T-helper 2 cell treated with Interferon-gamma antibody and Interleukin-4, amounts not matched to agents 5 μg/mL and 100 μg/mL, for 36 hours (primary cell): ENCODE measurements at regions not wholly inside any gene's neighbourhood (a gene's known extent, or its start where the extent isn't known, plus 50 kb on each side); places are given as distances from the start of the nearest gene placed in this dataset.
"Not testable (repeated sequence)": the region's sequence is repeated elsewhere in the genome, so short reads cannot be mapped to it uniquely, and the experiment has no call there.

Source experiments
- DNase-seq: peaks from one replicate; pipeline ENCODE4 v3.0.0; 2021; ENCODE audit warnings: low spot score
- H3K27ac Mint-ChIP-seq: one replicate; pipeline ENCODE4 v1.8.0; 2021; ENCODE audit warnings: mild to moderate bottlenecking, mixed read lengths
- H3K27me3 Mint-ChIP-seq: one replicate; pipeline ENCODE4 v1.8.0; 2021; ENCODE audit warnings: low read depth, mixed read lengths
- H3K36me3 Mint-ChIP-seq: one replicate; pipeline ENCODE4 v1.8.0; 2021; ENCODE audit warnings: low read depth, mixed read lengths
- H3K4me1 Mint-ChIP-seq: one replicate; pipeline ENCODE4 v1.8.0; 2021; ENCODE audit warnings: low read depth, mixed read lengths
- H3K4me3 Mint-ChIP-seq: one replicate; pipeline ENCODE4 v1.8.0; 2022; ENCODE audit warnings: mild to moderate bottlenecking, moderate library complexity, mixed read lengths
- H3K9me3 Mint-ChIP-seq: one replicate; pipeline ENCODE4 v1.8.0; 2021; ENCODE audit warnings: mixed read lengths

GRCh38 chr6:9085054-9085708 is 649.8 kb upstream of the SLC35B3 start:
- Mint-ChIP-seq H3K9me3 (no peaks in the 10 kb centered on the region), H3K36me3 (no peaks in the 10 kb centered on the region), H3K27ac (no peak overlapping the region), H3K4me1 (no peaks in the 10 kb centered on the region), H3K27me3 (no peaks in the 10 kb centered on the region), H3K4me3 (no peak overlapping the region)
- no peak for DNase-seq

GRCh38 chr6:9083108-9083507 is 647.8 kb upstream of the SLC35B3 start:
- H3K9me3 Mint-ChIP-seq = no peaks in the 10 kb centered on the region
- no peaks in the 10 kb centered on the region for H3K4me1 Mint-ChIP-seq
- no peaks in the 10 kb centered on the region for H3K27me3 Mint-ChIP-seq
- no peak overlapping the region for H3K4me3 Mint-ChIP-seq
- DNase-seq = no peak
- no peaks in the 10 kb centered on the region for H3K36me3 Mint-ChIP-seq
- H3K27ac Mint-ChIP-seq = no peak overlapping the region

- no peaks in the 10 kb centered on the region for H3K9me3 Mint-ChIP-seq
- H3K27me3 Mint-ChIP-seq = no peaks in the 10 kb centered on the region
- H3K27ac Mint-ChIP-seq = no peak overlapping the region
- DNase-seq = no peak
- H3K4me1 Mint-ChIP-seq = no peaks in the 10 kb centered on the region
- H3K4me3 Mint-ChIP-seq = no peak overlapping the region
- no peaks in the 10 kb centered on the region for H3K36me3 Mint-ChIP-seq
These were observed 631.4 kb upstream of the SLC35B3 start for GRCh38 chr6:9066726-9067125.

GRCh38 chr6:9064156-9064555 is 628.8 kb upstream of the SLC35B3 start:
- Mint-ChIP-seq H3K27ac (no peak overlapping the region), H3K9me3 (no peaks in the 10 kb centered on the region), H3K36me3 (no peaks in the 10 kb centered on the region), H3K4me1 (no peaks in the 10 kb centered on the region), H3K4me3 (no peak overlapping the region), H3K27me3 (no peaks in the 10 kb centered on the region)
- DNase-seq = no peak

DNA sequence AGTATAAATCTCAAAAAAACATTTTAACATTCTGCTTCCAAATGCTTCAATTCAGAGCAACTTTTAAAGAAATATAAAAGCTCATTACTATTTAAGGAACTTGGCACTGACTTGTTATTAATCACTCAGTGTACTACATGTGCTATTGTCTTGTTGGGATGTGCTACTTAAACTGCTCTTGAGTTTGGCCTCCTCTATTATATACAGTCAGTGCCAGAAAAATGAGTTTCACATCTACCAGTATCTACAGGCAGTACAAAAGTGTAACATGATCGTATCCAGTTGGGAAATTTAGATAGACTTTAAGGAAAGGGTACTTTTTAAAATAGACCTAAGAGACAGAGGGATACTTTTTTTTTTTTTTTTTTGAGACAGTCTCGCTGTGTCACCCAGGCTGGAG is 627.3 kb upstream of the SLC35B3 start:
- H3K4me1 Mint-ChIP-seq = no peaks in the 10 kb centered on the region
- H3K27me3 Mint-ChIP-seq = no peaks in the 10 kb centered on the region
- H3K36me3 Mint-ChIP-seq = no peaks in the 10 kb centered on the region
- H3K4me3 Mint-ChIP-seq = no peak overlapping the region
- DNase-seq = no peak
- no peaks in the 10 kb centered on the region for H3K9me3 Mint-ChIP-seq
- no peak overlapping the region for H3K27ac Mint-ChIP-seq

- no peaks in the 10 kb centered on the region for H3K4me1 Mint-ChIP-seq
- H3K4me3 Mint-ChIP-seq = no peak overlapping the region
- no peak overlapping the region for H3K27ac Mint-ChIP-seq
- H3K9me3 Mint-ChIP-seq = no peaks in the 10 kb centered on the region
- DNase-seq = no peak
- no peaks in the 10 kb centered on the region for H3K36me3 Mint-ChIP-seq
- H3K27me3 Mint-ChIP-seq = no peaks in the 10 kb centered on the region
These were observed 622.6 kb upstream of the SLC35B3 start for GRCh38 chr6:9057937-9058336.

- no peaks in the 10 kb centered on the region for H3K36me3 Mint-ChIP-seq
- H3K4me3 Mint-ChIP-seq = no peak overlapping the region
- no peaks in the 10 kb centered on the region for H3K9me3 Mint-ChIP-seq
- no peak for DNase-seq
- H3K27ac Mint-ChIP-seq = no peak overlapping the region
- H3K4me1 Mint-ChIP-seq = no peaks in the 10 kb centered on the region
- no peaks in the 10 kb centered on the region for H3K27me3 Mint-ChIP-seq
These were observed 621.2 kb upstream of the SLC35B3 start for GRCh38 chr6:9056556-9056955.

- Mint-ChIP-seq H3K4me3 (no peak overlapping the region), H3K36me3 (no peaks in the 10 kb centered on the region), H3K4me1 (no peaks in the 10 kb centered on the region), H3K27ac (no peak overlapping the region), H3K27me3 (no peaks in the 10 kb centered on the region), H3K9me3 (peaks cover 14% of the 10 kb centered on the region)
- no peak for DNase-seq
These were observed 609.1 kb upstream of the SLC35B3 start for GRCh38 chr6:9044426-9044825.

DNA sequence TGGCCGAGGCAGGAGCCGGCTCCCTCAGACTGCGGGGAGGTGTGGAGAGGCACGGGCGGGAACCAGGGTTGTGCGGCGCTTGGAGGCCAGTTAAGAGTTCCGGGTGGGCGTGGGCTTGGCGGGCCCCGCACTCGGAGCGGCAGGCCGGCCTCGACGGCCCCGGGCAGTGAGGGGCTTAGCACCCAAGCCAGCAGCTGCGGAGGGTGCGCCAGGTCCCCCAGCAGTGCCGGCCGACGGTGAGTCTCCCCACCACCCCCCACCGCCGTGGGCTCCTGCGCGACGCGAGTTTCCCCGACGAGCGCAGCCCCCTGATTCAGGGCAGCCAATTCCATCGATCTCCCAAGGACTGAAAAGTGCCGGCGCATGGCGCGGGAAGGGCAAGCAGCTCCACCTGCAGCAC is 605.4 kb upstream of the SLC35B3 start:
- Mint-ChIP-seq H3K9me3 (peaks cover 14% of the 10 kb centered on the region), H3K27ac (no peak overlapping the region), H3K4me3 (no peak overlapping the region), H3K36me3 (no peaks in the 10 kb centered on the region), H3K27me3 (no peaks in the 10 kb centered on the region), H3K4me1 (no peaks in the 10 kb centered on the region)
- no peak for DNase-seq

DNA sequence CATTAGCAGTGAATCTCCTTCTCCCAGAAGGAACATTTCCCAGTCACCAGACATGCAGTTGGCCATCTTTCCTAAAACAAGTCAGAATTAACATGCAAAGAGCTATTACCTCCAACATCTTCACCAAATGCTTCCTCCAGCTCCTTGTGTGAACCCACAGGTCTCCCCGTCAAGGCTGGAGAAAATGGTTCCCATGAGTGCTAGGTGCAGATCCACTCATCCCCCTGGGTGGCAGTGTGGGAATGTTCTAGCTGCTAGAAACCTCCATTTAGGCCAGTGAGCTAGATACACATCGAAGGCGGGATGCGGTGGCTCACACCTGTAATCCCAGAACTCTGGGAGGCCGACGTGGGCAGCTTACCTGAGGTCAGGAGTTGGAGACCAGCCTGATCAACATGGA is 603.9 kb upstream of the SLC35B3 start:
- H3K36me3 Mint-ChIP-seq = no peaks in the 10 kb centered on the region
- no peak overlapping the region for H3K27ac Mint-ChIP-seq
- no peak for DNase-seq
- H3K4me1 Mint-ChIP-seq = no peaks in the 10 kb centered on the region
- H3K4me3 Mint-ChIP-seq = no peak overlapping the region
- H3K9me3 Mint-ChIP-seq = peaks cover 14% of the 10 kb centered on the region
- H3K27me3 Mint-ChIP-seq = no peaks in the 10 kb centered on the region

GRCh38 chr6:9028086-9028485 is 592.7 kb upstream of the SLC35B3 start:
- Mint-ChIP-seq H3K4me1 (peaks cover 3% of the 10 kb centered on the region), H3K9me3 (no peaks in the 10 kb centered on the region), H3K4me3 (no peak overlapping the region), H3K27me3 (no peaks in the 10 kb centered on the region), H3K27ac (no peak overlapping the region), H3K36me3 (no peaks in the 10 kb centered on the region)
- DNase-seq = no peak

- H3K4me3 Mint-ChIP-seq = no peak overlapping the region
- no peak overlapping the region for H3K27ac Mint-ChIP-seq
- H3K36me3 Mint-ChIP-seq = no peaks in the 10 kb centered on the region
- H3K9me3 Mint-ChIP-seq = no peaks in the 10 kb centered on the region
- no peak for DNase-seq
- H3K4me1 Mint-ChIP-seq = peaks cover 3% of the 10 kb centered on the region
- H3K27me3 Mint-ChIP-seq = no peaks in the 10 kb centered on the region
These were observed 590.5 kb upstream of the SLC35B3 start for GRCh38 chr6:9025796-9026394.

DNA sequence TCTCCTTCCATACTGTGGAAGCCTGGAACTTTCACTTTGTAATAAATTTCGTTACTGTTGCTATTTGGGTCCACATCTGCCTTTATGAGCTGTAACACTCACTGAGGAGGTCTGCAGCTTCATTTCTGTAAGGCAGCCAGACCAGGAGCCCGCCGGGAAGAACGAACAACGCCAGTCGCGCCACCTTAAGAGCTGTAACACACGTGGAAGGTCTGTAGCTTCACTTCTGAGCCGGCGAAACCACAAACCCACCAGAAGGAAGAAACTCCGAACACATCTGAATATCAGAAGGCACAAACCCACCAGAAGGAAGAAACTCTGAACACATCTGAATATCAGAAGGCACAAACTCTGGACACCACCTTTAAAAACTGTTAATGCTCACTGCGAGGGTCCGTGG is 589.9 kb upstream of the SLC35B3 start:
- DNase-seq = no peak
- H3K4me3 Mint-ChIP-seq = peak overlapping the region; percentile 66
- H3K4me1 Mint-ChIP-seq = peaks cover 3% of the 10 kb centered on the region
- no peak overlapping the region for H3K27ac Mint-ChIP-seq
- no peaks in the 10 kb centered on the region for H3K36me3 Mint-ChIP-seq
- H3K9me3 Mint-ChIP-seq = no peaks in the 10 kb centered on the region
- H3K27me3 Mint-ChIP-seq = no peaks in the 10 kb centered on the region

- H3K36me3 Mint-ChIP-seq, H3K27me3 Mint-ChIP-seq, H3K9me3 Mint-ChIP-seq, H3K27ac Mint-ChIP-seq, H3K4me3 Mint-ChIP-seq, H3K4me1 Mint-ChIP-seq, DNase-seq: not testable (repeated sequence)
These were observed 588.9 kb upstream of the SLC35B3 start for GRCh38 chr6:9024246-9024645.

DNA sequence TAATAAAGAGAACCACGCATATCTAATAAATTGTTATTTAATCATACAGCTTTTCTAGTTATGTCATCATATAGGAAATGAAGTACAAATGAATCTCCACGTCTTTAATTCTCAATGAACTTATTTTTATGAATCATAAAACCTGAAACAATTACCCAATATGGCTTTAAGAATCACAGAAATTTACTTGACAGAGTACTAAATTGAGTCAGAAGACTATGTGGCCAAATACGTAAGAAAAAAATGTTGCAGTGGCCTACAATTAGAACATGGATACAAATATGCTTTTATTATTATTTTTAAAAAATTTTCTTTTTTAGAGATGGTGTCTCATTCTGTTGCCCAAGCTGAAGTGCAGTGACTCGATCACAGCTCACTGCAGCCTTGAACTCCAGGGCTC is 584.7 kb upstream of the SLC35B3 start:
- Mint-ChIP-seq H3K9me3 (no peaks in the 10 kb centered on the region), H3K36me3 (no peaks in the 10 kb centered on the region), H3K4me1 (no peaks in the 10 kb centered on the region), H3K4me3 (no peak overlapping the region), H3K27ac (no peak overlapping the region), H3K27me3 (no peaks in the 10 kb centered on the region)
- no peak for DNase-seq
